SK-N-SH (cell line): ENCODE measurements at regions not wholly inside any gene's neighbourhood (a gene's known extent, or its start where the extent isn't known, plus 50 kb on each side); places are given as distances from the start of the nearest gene placed in this dataset.
"Not testable (repeated sequence)": the region's sequence is repeated elsewhere in the genome, so short reads cannot be mapped to it uniquely, and the experiment has no call there.

Experiments
- CTCF ChIA-PET: fragments of 300-600, 350-600 bp; formaldehyde crosslinking; extraction: SDS; loops from one replicate; lab custom pipeline; 2021; lab: Yijun Ruan, JAX
- POLR2A ChIA-PET: fragments of 350-600 bp; sonication (Branson Sonifier 250); formaldehyde crosslinking; extraction: SDS; loops from one replicate; lab custom pipeline; 2020; ENCODE audit warnings: antibody characterized with exemption, inconsistent platforms; lab: Yijun Ruan, JAX
- DNase-seq: peaks from one replicate; pipeline ENCODE4 v3.0.0; 2012
- H2AFZ ChIP-seq: fragments of 200-600 bp; sonication (generic); 2 replicates; pipeline ENCODE4 v1.8.1; 2016; ENCODE audit warnings: antibody characterized with exemption, mild to moderate bottlenecking, low read depth
- H3F3A ChIP-seq: fragments of 200-600 bp; sonication (generic); replicated peaks from 2 replicates; pipeline ENCODE3; 2016; ENCODE audit warnings: antibody characterized with exemption, mild to moderate bottlenecking; ENCODE audit not compliant: insufficient read depth
- H3K27ac ChIP-seq, 2 experiments: fragments of 200-500 bp in 1 of 2; fragments of 200-600 bp in 1 of 2; sonication (Bioruptor generic) in 1 of 2; sonication (generic), shearing (Covaris generic) in 1 of 2; 2 replicates each; pipeline versions ENCODE4 v1.5.1 to v1.6.1; 2014 to 2016; ENCODE audit warnings: low read depth in 2 of 2, inconsistent platforms in 1 of 2, low read length in 1 of 2, mild to moderate bottlenecking in 1 of 2, mixed read lengths in 1 of 2
- H3K27me3 ChIP-seq: fragments of 200-600 bp; sonication (generic), shearing (Covaris generic); 2 replicates; pipeline ENCODE4 v1.6.1; 2016; ENCODE audit warnings: mixed run types; ENCODE audit not compliant: insufficient read depth
- H3K36me3 ChIP-seq, 2 experiments: fragments of 200-500 bp in 1 of 2; fragments of 200-600 bp in 1 of 2; sonication (Bioruptor generic) in 1 of 2; sonication (generic) in 1 of 2; replicated peaks in 1 of 2; 2 replicates each; pipeline versions ENCODE3 to v1.5.1; 2014 to 2016; ENCODE audit warnings: low read length in 1 of 2, mild to moderate bottlenecking in 1 of 2; ENCODE audit not compliant: insufficient read depth in 2 of 2, control insufficient read depth in 1 of 2
- H3K4me1 ChIP-seq, 2 experiments: fragments of 200-500 bp in 1 of 2; fragments of 200-600 bp in 1 of 2; sonication (Bioruptor generic) in 1 of 2; sonication (generic), shearing (Covaris generic) in 1 of 2; 2 replicates each; pipeline versions ENCODE4 v1.5.1 to v1.6.1; 2014 to 2016; ENCODE audit warnings: low read depth in 1 of 2, low read length in 1 of 2, mixed run types in 1 of 2; ENCODE audit not compliant: insufficient read depth in 2 of 2, control insufficient read depth in 1 of 2
- H3K4me2 ChIP-seq: fragments of 200-600 bp; sonication (generic), shearing (Covaris generic); 2 replicates; pipeline ENCODE4 v1.6.1; 2017; ENCODE audit warnings: mixed run types
- H3K4me3 ChIP-seq, 2 experiments: fragments of 200-500 bp in 1 of 2; fragments of 200-600 bp in 1 of 2; sonication (Bioruptor generic) in 1 of 2; sonication (generic), shearing (Covaris generic) in 1 of 2; 2 replicates each; pipeline versions ENCODE4 v1.5.1 to v1.8.1; 2014 to 2016; ENCODE audit warnings: low read depth in 2 of 2, inconsistent platforms in 1 of 2, low read length in 1 of 2, mild to moderate bottlenecking in 1 of 2, mixed read lengths in 1 of 2, moderate library complexity in 1 of 2
- H3K79me2 ChIP-seq: fragments of 200-600 bp; sonication (generic); 2 replicates; pipeline ENCODE4 v1.8.1; 2017; ENCODE audit warnings: mild to moderate bottlenecking; ENCODE audit not compliant: insufficient read depth
- H3K9ac ChIP-seq: fragments of 200-600 bp; sonication (generic); 2 replicates; pipeline ENCODE4 v1.6.1; 2017; ENCODE audit warnings: mixed run types
- H3K9me2 ChIP-seq: fragments of 200-600 bp; sonication (generic); 2 replicates; pipeline ENCODE4 v1.6.1; 2017; ENCODE audit warnings: mixed run types
- H3K9me3 ChIP-seq: fragments of 200-600 bp; sonication (generic); 2 replicates; pipeline ENCODE4 v1.6.1; 2017; ENCODE audit warnings: mixed run types, mild to moderate bottlenecking, moderate library complexity
- H4K20me1 ChIP-seq: fragments of 200-600 bp; sonication (generic); 2 replicates; pipeline ENCODE4 v1.6.1; 2017; ENCODE audit warnings: mild to moderate bottlenecking, mixed run types; ENCODE audit not compliant: insufficient read depth
- FOSL2 ChIP-seq: IDR thresholded peaks from 2 replicates; pipeline ENCODE4 v1.4.0; 2012; ENCODE audit warnings: low read depth, mild to moderate bottlenecking, moderate library complexity, borderline replicate concordance
- IRF3 ChIP-seq: fragments of 150-350 bp; IDR thresholded peaks from 2 replicates; pipeline ENCODE4 v1.6.1; 2016; ENCODE audit warnings: mild to moderate bottlenecking, low read depth, low read length
- POLR2AphosphoS5 ChIP-seq: IDR thresholded peaks from 2 replicates; pipeline ENCODE4 v1.6.1; 2012; ENCODE audit warnings: low read depth, low read length
- RAD21 ChIP-seq: IDR thresholded peaks from 2 replicates; pipeline ENCODE4 v1.6.1; 2012; ENCODE audit warnings: mild to moderate bottlenecking, low read length
- RXRA ChIP-seq: IDR thresholded peaks from 2 replicates; pipeline ENCODE4 v1.4.0; 2012; ENCODE audit warnings: low read depth, mild to moderate bottlenecking, borderline replicate concordance
- TCF12 ChIP-seq: IDR thresholded peaks from 2 replicates; pipeline ENCODE4 v1.4.0; 2012
- WGBS: methylation state at CpG from one replicate; pipeline ENCODE4 v1.1.6; 2017; ENCODE audit warnings: low lambda C conversion rate; 5-methylcytosine and 5-hydroxymethylcytosine counted together

GRCh38 chr14:27886256-27886655 lies 880.3 kb upstream of the FOXG1 start:
- TF ChIP-seq POLR2AphosphoS5: no peak
- TF ChIP-seq IRF3: no peak
- no peak for TF ChIP-seq RAD21
- TF ChIP-seq RXRA: no peak
- no peak for TF ChIP-seq FOSL2
- no peak for TF ChIP-seq TCF12
- DNase-seq: no peak
- ChIA-PET POLR2A (no interaction called here), CTCF (no interaction called here)
- no peak overlapping the region for H2AFZ ChIP-seq
- no peaks in the 10 kb centered on the region for H3K36me3 ChIP-seq
- H3K27me3 ChIP-seq: no peaks in the 10 kb centered on the region
- H3K9me3 ChIP-seq: no peaks in the 10 kb centered on the region
- 0% methylated on average over 1 of the region's 1 CpG for WGBS
- no peaks in the 10 kb centered on the region for H3K9me2 ChIP-seq
- no peak overlapping the region for H3K4me2 ChIP-seq
- no peaks in the 10 kb centered on the region for H3K4me1 ChIP-seq
- no peak overlapping the region for H3K4me3 ChIP-seq
- no peak overlapping the region for H3K27ac ChIP-seq
- H3F3A ChIP-seq: no peaks in the 10 kb centered on the region
- H3K79me2 ChIP-seq: no peaks in the 10 kb centered on the region
- H3K9ac ChIP-seq: no peak overlapping the region
- no peaks in the 10 kb centered on the region for H4K20me1 ChIP-seq

- Histone ChIP-seq H3K36me3 (no peaks in the 10 kb centered on the region), H3K9me2 (no peaks in the 10 kb centered on the region), H2AFZ (no peak overlapping the region), H3K9ac (no peak overlapping the region), H3K4me3 (no peak overlapping the region), H4K20me1 (no peaks in the 10 kb centered on the region), H3K27ac (no peak overlapping the region), H3F3A (no peaks in the 10 kb centered on the region), H3K4me1 (no peaks in the 10 kb centered on the region), H3K9me3 (no peaks in the 10 kb centered on the region), H3K4me2 (no peak overlapping the region), H3K27me3 (no peaks in the 10 kb centered on the region), H3K79me2 (no peaks in the 10 kb centered on the region)
- no peak for DNase-seq
- WGBS: 2% methylated on average over 3 of the region's 3 CpGs
- ChIA-PET POLR2A (no interaction called here), CTCF (no interaction called here)
- TF ChIP-seq POLR2AphosphoS5: no peak
- no peak for TF ChIP-seq FOSL2
Observed at GRCh38 chr14:27890259-27890658, 876.3 kb upstream of the FOXG1 start.

- H3K27ac ChIP-seq, POLR2A ChIA-PET, H3K79me2 ChIP-seq, H3K4me2 ChIP-seq, H3K9me2 ChIP-seq, H3K9me3 ChIP-seq, H3K4me3 ChIP-seq, H3K4me1 ChIP-seq, H3K36me3 ChIP-seq, DNase-seq, H3K9ac ChIP-seq, H2AFZ ChIP-seq, H3K27me3 ChIP-seq, H4K20me1 ChIP-seq, H3F3A ChIP-seq: not testable (repeated sequence)
- CTCF ChIA-PET: interaction anchor here (1.0 kb wide), 1 partner anchor 10 kb away, joined by 3 read pairs; no protein-coding TSS in a partner anchor
- 9% methylated on average over 1 of the region's 1 CpG for WGBS
Observed at GRCh38 chr14:27908484-27908883, 858.1 kb upstream of the FOXG1 start.
